Vagina (tissue), 2 donors: ENCODE measurements at regions not wholly inside any gene's neighbourhood (a gene's known extent, or its start where the extent isn't known, plus 50 kb on each side); places are given as distances from the start of the nearest gene placed in this dataset.

Experiments used
- CTCF ChIP-seq, 3 experiments: fragments of 450-650 bp in 2 of 3; fragments of 200-600 bp in 1 of 3; sonication (generic) in 1 of 3; IDR thresholded peaks; one replicate each; pipeline ENCODE4 v1.5.1; 2017 to 2019; ENCODE audit warnings: antibody characterized with exemption in 3 of 3, mild to moderate bottlenecking in 2 of 3, moderate library complexity in 2 of 3
- POLR2AphosphoS5 ChIP-seq, 2 donors: sonication (generic); formaldehyde crosslinking; IDR thresholded peaks; one replicate each; pipeline ENCODE4 v1.9.0; 2017; ENCODE audit warnings: antibody characterized with exemption in 2 of 2, mild to moderate bottlenecking in 2 of 2, low read depth in 1 of 2; ENCODE audit not compliant: insufficient read depth in 1 of 2

- no peak for TF ChIP-seq CTCF (IDR thresholded peaks at IDR 0.05)
- no peak for TF ChIP-seq POLR2AphosphoS5 (IDR thresholded peaks at IDR 0.05; ENCODE audit: insufficient read depth in 1 of 2, low read depth in 1 of 2)
Measured at GRCh38 chr20:7817286-7817685, 123.0 kb downstream of the HAO1 start.
